GM06990 (cell line): ENCODE measurements at regions not wholly inside any gene's neighbourhood (a gene's known extent, or its start where the extent isn't known, plus 50 kb on each side); places are given as distances from the start of the nearest gene placed in this dataset.

Source experiments
- DNase-seq: peaks from one replicate; pipeline ENCODE4 v3.0.0-alpha.2; 2011; ENCODE audit not compliant: insufficient read length; ENCODE audit errors: extremely low read depth
- H3K27me3 ChIP-seq: replicated peaks from 2 replicates; pipeline ENCODE4 v1.6.0; 2011; ENCODE audit warnings: low read length; ENCODE audit not compliant: control insufficient read depth, insufficient read depth
- H3K36me3 ChIP-seq: 2 replicates; pipeline ENCODE4 v1.5.1; 2011; ENCODE audit warnings: low read length; ENCODE audit not compliant: control insufficient read depth, insufficient read depth
- H3K4me3 ChIP-seq: replicated peaks from 2 replicates; pipeline ENCODE4 v1.5.1; 2011; ENCODE audit warnings: low read depth, mild to moderate bottlenecking, control low read depth, low read length
- CTCF ChIP-seq: IDR thresholded peaks from 2 replicates; pipeline ENCODE4 v1.5.1; 2011; ENCODE audit warnings: low read length, control low read depth, mild to moderate bottlenecking, inconsistent platforms; ENCODE audit not compliant: insufficient read depth, poor library complexity, severe bottlenecking

DNA sequence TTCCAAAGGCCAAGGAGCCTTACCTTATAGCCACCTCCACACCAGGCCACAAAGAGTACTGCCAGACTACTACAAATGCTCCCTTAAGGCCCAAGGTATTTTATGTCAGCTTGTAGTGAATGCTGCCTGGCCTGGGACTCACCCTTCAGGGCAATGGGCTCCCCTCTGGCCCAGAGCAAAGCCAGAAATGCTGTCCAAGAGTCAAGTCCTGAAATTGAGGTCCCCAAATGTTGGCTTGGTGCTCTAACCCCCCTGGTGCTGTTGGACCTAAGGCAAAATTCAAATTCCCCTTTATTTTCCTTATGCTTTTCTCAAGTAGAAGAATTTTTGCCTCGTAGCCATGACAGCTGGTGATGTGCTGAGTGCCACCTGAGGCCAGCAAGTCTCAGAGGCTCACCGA lies 1354.3 kb upstream of the DIAPH2 start:
- no peak for DNase-seq
- TF ChIP-seq CTCF: no peak
- H3K4me3 ChIP-seq: no peak overlapping the region
- no peaks in the 10 kb centered on the region for H3K27me3 ChIP-seq
- H3K36me3 ChIP-seq: no peaks in the 10 kb centered on the region

DNA sequence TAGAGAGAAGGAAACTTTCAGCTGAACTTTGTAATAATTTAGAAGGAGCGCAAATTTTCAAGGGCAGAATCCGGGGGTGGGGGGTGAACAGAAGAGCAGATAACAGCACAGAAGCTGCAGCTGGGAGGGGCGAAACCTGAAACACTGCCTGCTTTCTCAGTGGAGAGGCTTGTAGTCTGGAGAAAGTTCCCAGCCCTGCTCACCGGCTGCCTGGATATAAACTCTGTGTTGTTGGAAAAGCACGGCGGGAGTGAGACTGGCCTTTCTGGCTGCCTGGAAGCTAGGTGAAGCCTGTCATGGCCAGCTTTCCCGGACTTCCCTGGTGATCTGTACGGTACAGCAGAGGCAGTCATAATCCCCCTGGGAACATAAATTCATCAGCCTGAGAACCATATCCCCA lies 1352.1 kb upstream of the DIAPH2 start:
- DNase-seq: no peak
- H3K27me3 ChIP-seq: no peaks in the 10 kb centered on the region
- no peaks in the 10 kb centered on the region for H3K36me3 ChIP-seq
- no peak overlapping the region for H3K4me3 ChIP-seq
- TF ChIP-seq CTCF: no peak

DNA sequence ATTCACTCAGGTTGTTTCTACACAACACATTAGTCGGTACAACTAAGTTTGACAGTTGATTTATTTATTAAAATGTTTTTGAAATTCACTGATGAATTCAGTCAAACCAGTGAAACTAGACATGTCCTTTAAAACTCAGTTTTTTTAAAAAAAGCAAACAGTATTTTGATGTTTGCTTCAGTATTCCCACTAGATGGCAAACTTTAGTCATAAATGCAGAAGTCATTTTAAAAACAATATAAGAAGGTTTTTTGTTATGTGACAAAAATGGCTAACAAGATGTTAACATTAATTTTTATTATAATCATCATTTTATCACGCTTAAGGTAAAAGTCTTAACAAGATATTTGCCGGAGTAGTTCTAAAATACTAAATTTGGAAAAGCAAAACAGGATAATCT lies 1337.8 kb upstream of the DIAPH2 start:
- TF ChIP-seq CTCF: no peak
- no peaks in the 10 kb centered on the region for H3K36me3 ChIP-seq
- H3K4me3 ChIP-seq: no peak overlapping the region
- no peaks in the 10 kb centered on the region for H3K27me3 ChIP-seq
- no peak for DNase-seq

- H3K4me3 ChIP-seq: no peak overlapping the region
- H3K27me3 ChIP-seq: no peaks in the 10 kb centered on the region
- H3K36me3 ChIP-seq: no peaks in the 10 kb centered on the region
- TF ChIP-seq CTCF: no peak
- DNase-seq: no peak
These were observed 1333.7 kb upstream of the DIAPH2 start for GRCh38 chrX:95350774-95351488.

GRCh38 chrX:95367286-95367685 lies 1317.4 kb upstream of the DIAPH2 start:
- no peak for TF ChIP-seq CTCF

DNA sequence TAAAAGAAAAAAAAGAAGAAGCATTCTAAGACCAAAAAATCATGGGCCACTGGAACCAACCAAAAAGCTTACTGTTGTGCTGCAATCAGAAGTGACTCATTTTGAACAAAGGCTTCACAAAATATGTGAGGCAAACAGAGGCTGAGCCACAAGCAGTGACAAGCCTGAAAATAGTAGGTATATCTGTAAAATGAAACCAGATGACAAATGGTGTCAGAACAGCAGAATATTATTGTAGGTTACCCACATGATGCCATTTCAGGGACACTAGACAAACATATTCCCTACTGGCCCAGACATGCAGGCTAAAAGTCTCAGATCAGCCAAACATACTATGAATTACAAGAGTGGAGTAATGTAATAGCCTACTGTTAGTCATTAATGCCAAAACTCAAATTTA lies 1301.8 kb upstream of the DIAPH2 start:
- Histone ChIP-seq H3K36me3 (no peaks in the 10 kb centered on the region), H3K27me3 (no peaks in the 10 kb centered on the region), H3K4me3 (no peak overlapping the region)
- DNase-seq: no peak
- TF ChIP-seq CTCF: no peak

More at GRCh38 chrX:95367286-95367685, 1317.4 kb upstream of the DIAPH2 start:
- H3K4me3 ChIP-seq: no peak overlapping the region
- H3K27me3 ChIP-seq: no peaks in the 10 kb centered on the region
- DNase-seq: no peak
- H3K36me3 ChIP-seq: no peaks in the 10 kb centered on the region
